BLaER1 (cell line): ENCODE measurements at regions not wholly inside any gene's neighbourhood (a gene's known extent, or its start where the extent isn't known, plus 50 kb on each side); places are given as distances from the start of the nearest gene placed in this dataset.

Source experiments
- H3K27ac ChIP-seq: shearing (Covaris generic); formaldehyde crosslinking; 2 replicates; pipeline ENCODE4 v1.8.1; 2022
- H3K27me3 ChIP-seq: shearing (Covaris generic); formaldehyde crosslinking; 2 replicates; pipeline ENCODE4 v1.8.1; 2022
- H3K36me3 ChIP-seq: shearing (Covaris generic); formaldehyde crosslinking; 2 replicates; pipeline ENCODE4 v1.8.1; 2022
- H3K4me1 ChIP-seq: shearing (Covaris generic); formaldehyde crosslinking; 2 replicates; pipeline ENCODE4 v1.8.1; 2022
- H3K4me2 ChIP-seq: shearing (Covaris generic); formaldehyde crosslinking; 2 replicates; pipeline ENCODE4 v1.8.1; 2022
- H3K4me3 ChIP-seq: shearing (Covaris generic); formaldehyde crosslinking; 2 replicates; pipeline ENCODE4 v1.8.1; 2022
- H3K9ac ChIP-seq: shearing (Covaris generic); formaldehyde crosslinking; 2 replicates; pipeline ENCODE4 v1.8.1; 2022
- H3K9me3 ChIP-seq: shearing (Covaris generic); formaldehyde crosslinking; 2 replicates; pipeline ENCODE4 v1.8.1; 2022
- H4K20me1 ChIP-seq: shearing (Covaris generic); formaldehyde crosslinking; 2 replicates; pipeline ENCODE4 v1.8.1; 2022
- Cebpa-rat ChIP-seq: shearing (Covaris generic); IDR thresholded peaks from 2 replicates; pipeline ENCODE4 v1.8.1; 2022

DNA sequence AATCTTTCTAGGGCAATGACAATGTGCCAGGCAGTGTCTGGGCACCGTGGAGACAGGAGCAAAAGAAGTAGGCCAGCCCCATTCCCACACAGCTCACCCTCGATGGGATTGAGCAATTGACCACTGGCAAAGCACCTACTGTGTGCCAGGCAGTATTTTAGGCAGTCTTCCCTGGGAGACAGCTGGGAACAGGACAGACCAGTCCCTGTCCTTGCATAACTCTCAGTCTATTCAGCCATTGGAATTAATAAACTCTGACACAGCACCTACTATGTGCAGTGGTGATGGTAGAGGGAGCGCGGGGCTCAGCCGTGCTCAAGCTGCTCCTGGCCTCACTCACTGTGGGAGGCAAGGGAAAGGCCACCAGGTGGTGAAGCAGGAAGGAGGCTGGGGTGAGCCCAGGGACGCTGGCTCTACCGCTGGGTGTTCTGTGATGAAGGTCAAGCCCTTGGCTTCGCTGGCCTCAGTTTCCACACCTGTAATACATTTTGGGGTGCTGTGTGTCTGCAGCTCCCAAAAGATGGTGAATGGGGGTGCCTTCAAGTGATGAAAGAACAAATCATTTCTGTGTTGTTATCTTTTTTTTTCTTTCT lies 122.3 kb upstream of the PMEPA1 start:
- no peak overlapping the region for H3K4me3 ChIP-seq
- TF ChIP-seq Cebpa-rat: no peak
- H3K9ac ChIP-seq: no peak overlapping the region
- no peaks in the 10 kb centered on the region for H3K9me3 ChIP-seq
- no peaks in the 10 kb centered on the region for H4K20me1 ChIP-seq
- 0 out of 2 replicates have a peak overlapping the region, but pooled peaks have one; percentile 7 for H3K4me2 ChIP-seq
- H3K36me3 ChIP-seq: no peaks in the 10 kb centered on the region
- H3K27ac ChIP-seq: no peak overlapping the region
- no peaks in the 10 kb centered on the region for H3K27me3 ChIP-seq
- peaks cover 6% of the 10 kb centered on the region; the same call in 1 of the 2 replicates for H3K4me1 ChIP-seq

DNA sequence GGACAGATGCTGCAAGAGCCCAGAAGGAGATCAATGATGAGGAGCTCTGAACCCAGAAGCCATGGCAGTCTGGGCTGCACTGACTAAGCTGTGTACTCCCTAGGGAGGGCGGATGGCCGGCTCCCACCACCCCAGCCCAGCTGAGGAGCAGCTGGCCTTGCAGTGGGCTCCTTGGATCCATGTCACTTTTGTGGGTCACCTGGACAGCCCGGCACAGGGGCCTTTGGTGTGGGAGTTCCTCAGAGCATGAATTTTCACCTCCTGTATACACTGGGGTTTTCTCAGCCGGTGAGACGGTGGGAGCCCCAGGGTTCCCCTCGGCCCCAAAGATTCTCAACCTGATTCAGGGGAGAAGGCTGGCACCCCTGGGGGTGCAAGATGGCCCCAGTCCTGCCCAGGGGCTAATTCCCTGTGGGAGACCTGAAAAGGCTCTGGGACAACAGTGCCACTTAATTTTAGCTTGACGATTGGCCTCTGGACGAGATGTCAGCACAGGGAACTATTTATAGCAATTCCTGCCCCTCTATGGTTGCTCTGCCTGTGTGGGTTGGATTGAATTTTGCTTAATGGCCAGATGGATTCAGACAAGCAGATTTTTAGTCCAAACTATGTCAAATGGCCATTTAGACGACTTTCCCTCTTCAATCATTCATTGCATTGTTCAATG lies 121.6 kb upstream of the PMEPA1 start:
- Histone ChIP-seq H3K4me3 (no peak overlapping the region), H3K9me3 (no peaks in the 10 kb centered on the region), H3K36me3 (no peaks in the 10 kb centered on the region), H3K4me2 (peak overlapping the region; percentile 7; the same call in 1 of the 2 replicates), H4K20me1 (no peaks in the 10 kb centered on the region), H3K4me1 (peaks cover 6% of the 10 kb centered on the region; the same call in 1 of the 2 replicates), H3K27me3 (no peaks in the 10 kb centered on the region), H3K27ac (no peak overlapping the region), H3K9ac (no peak overlapping the region)
- no peak for TF ChIP-seq Cebpa-rat

DNA sequence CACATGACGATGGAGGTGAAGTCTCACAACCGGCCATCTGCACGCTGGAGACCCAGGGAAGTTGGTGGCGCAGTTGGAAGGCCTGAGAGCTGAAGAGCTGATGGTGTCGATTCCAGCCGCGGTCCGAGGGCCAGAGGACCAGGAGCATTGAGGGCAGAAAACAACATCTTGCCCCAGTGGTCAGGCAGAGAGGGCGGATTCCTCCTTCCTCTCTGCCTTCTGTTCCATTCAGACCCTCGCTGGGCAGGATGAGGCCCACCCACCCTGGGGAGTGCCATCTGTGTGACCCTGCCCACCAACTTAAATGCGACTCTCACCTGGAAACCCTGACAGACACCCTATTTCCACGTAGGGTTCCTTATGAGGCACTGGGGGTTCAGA lies 120.7 kb upstream of the PMEPA1 start:
- no peaks in the 10 kb centered on the region for H3K27me3 ChIP-seq
- H3K4me3 ChIP-seq: no peak overlapping the region

DNA sequence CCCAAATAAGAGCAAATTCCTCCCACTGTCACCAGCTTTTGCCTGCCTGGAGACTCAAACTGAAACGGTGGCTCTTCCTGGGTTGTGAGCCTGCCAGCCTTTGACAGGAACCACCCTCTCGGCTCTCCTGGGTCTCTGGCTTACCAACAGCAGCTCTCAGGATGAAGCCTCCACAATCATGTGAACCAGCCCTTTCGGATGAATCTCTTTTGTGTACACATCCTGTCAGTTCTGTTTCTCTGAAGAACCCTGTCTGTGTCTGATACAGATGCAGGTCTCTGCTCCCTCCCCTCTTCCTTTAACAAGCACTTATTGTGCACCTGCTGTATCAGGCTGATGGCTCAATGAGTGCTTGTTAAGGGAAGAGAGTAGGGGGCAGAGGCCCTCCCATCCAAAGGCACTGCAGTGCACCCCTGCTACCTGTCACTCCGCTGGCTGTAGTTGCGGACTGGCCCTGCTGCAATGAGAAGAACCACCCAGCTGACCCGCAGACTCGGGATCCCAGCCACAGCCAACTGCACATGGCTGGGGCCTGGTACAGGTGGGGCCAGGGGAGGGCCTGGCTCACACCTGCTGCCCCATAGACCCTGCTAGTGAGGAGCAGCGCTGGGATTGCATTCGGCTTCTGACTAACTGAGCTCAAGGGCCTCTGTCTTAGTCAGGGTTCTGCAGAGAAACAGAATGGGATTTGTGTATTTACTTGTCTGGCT lies 120.1 kb upstream of the PMEPA1 start:
- no peak overlapping the region for H3K4me3 ChIP-seq
- H4K20me1 ChIP-seq: no peaks in the 10 kb centered on the region
- H3K9me3 ChIP-seq: no peaks in the 10 kb centered on the region
- peaks cover 6% of the 10 kb centered on the region; the same call in 1 of the 2 replicates for H3K4me1 ChIP-seq
- no peaks in the 10 kb centered on the region for H3K27me3 ChIP-seq
- no peak overlapping the region for H3K27ac ChIP-seq
- H3K36me3 ChIP-seq: no peaks in the 10 kb centered on the region
- no peak for TF ChIP-seq Cebpa-rat
- no peak overlapping the region for H3K4me2 ChIP-seq
- no peak overlapping the region for H3K9ac ChIP-seq

More for the DNA sequence above, 120.7 kb upstream of the PMEPA1 start:
- no peak overlapping the region for H3K9ac ChIP-seq
- H4K20me1 ChIP-seq: no peaks in the 10 kb centered on the region
- H3K4me2 ChIP-seq: no peak overlapping the region
- H3K4me1 ChIP-seq: peaks cover 6% of the 10 kb centered on the region; the same call in 1 of the 2 replicates
- no peaks in the 10 kb centered on the region for H3K36me3 ChIP-seq
- H3K9me3 ChIP-seq: no peaks in the 10 kb centered on the region
- no peak for TF ChIP-seq Cebpa-rat
- no peak overlapping the region for H3K27ac ChIP-seq

DNA sequence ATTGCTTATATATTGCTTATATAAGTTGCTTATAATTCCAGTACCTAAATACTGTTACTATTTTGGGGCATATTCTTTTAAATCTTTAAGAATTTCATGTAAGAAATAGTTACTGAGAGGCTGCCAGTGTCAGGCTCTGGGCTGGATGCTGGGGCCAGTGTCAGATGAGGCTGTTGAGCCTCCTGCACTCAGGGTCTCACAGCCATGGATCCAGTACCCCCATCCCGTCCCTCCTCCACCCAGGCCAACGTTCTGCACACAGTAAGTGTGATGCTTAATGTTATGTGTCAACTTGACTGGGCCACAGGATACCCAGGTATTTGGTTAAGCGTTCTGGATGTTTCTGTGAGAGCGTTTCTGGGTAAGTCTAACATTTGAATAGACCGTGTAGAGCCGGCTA lies 119.5 kb upstream of the PMEPA1 start:
- no peaks in the 10 kb centered on the region for H3K27me3 ChIP-seq
- H3K27ac ChIP-seq: no peak overlapping the region
- no peak overlapping the region for H3K4me2 ChIP-seq
- H3K4me1 ChIP-seq: peaks cover 6% of the 10 kb centered on the region; the same call in 1 of the 2 replicates
- H3K36me3 ChIP-seq: no peaks in the 10 kb centered on the region
- H3K4me3 ChIP-seq: no peak overlapping the region
- no peaks in the 10 kb centered on the region for H3K9me3 ChIP-seq
- no peak for TF ChIP-seq Cebpa-rat
- H4K20me1 ChIP-seq: no peaks in the 10 kb centered on the region
- no peak overlapping the region for H3K9ac ChIP-seq

DNA sequence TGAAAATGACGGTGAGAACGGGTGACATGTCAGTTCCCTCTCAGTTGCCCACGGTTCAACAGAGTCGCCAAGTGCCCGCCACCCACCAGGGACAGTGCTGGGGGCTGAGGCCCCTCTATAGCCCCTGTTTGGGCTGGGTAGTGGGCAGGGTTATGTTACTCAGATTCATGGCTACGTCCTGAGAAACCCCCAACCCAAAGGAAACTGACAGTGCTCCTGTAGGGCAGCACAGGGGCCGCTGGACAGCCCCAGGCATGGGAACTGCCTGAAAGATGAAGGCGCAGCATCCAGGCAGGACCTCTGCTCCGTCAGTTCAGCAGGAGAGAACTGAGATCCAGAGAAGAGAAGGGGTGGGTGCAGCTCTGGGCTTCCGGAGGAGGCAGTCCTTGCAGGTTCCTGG lies 118.9 kb upstream of the PMEPA1 start:
- H3K27me3 ChIP-seq: no peaks in the 10 kb centered on the region
- no peaks in the 10 kb centered on the region for H4K20me1 ChIP-seq
- H3K4me3 ChIP-seq: no peak overlapping the region
- H3K9ac ChIP-seq: no peak overlapping the region
- TF ChIP-seq Cebpa-rat: no peak
- no peaks in the 10 kb centered on the region for H3K36me3 ChIP-seq
- H3K4me2 ChIP-seq: no peak overlapping the region
- H3K9me3 ChIP-seq: no peaks in the 10 kb centered on the region
- no peak overlapping the region for H3K27ac ChIP-seq
- H3K4me1 ChIP-seq: peaks cover 6% of the 10 kb centered on the region; the same call in 1 of the 2 replicates

- Histone ChIP-seq H3K9me3 (no peaks in the 10 kb centered on the region), H3K4me1 (peaks cover 5% of the 10 kb centered on the region; the same call in 1 of the 2 replicates), H3K9ac (no peak overlapping the region), H3K4me3 (no peak overlapping the region), H3K4me2 (no peak overlapping the region), H4K20me1 (no peaks in the 10 kb centered on the region), H3K27me3 (no peaks in the 10 kb centered on the region), H3K27ac (no peak overlapping the region), H3K36me3 (no peaks in the 10 kb centered on the region)
- TF ChIP-seq Cebpa-rat: no peak
Measured at GRCh38 chr20:57826666-57827287, 117.0 kb upstream of the PMEPA1 start.

DNA sequence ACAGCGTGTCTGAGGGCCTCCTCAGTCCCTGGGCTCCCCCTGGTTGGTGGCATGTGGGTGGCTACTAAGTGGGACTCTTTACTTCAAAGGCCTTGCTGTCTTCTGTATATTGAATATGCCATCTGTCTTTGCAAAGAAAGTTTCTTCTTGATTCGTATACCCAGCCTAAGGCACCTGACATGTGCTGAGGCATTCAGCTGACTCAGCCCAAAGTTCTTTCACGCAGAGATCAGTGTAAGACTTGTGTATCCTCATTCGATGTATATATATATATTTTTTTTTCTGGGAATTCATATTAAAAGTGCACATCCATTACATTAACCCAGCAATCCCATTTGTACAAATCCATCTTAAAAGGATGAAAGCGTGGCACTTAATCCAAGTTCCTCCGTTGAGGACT lies 115.1 kb upstream of the PMEPA1 start:
- no peak overlapping the region for H3K4me2 ChIP-seq
- no peak overlapping the region for H3K4me3 ChIP-seq
- H3K9ac ChIP-seq: no peak overlapping the region
- H3K27ac ChIP-seq: no peak overlapping the region
- TF ChIP-seq Cebpa-rat: no peak
- no peaks in the 10 kb centered on the region for H3K9me3 ChIP-seq
- no peaks in the 10 kb centered on the region for H3K27me3 ChIP-seq
- no peaks in the 10 kb centered on the region for H3K4me1 ChIP-seq
- H3K36me3 ChIP-seq: no peaks in the 10 kb centered on the region
- no peaks in the 10 kb centered on the region for H4K20me1 ChIP-seq

GRCh38 chr20:57821935-57822334 lies 112.1 kb upstream of the PMEPA1 start:
- H3K36me3 ChIP-seq: no peaks in the 10 kb centered on the region
- no peaks in the 10 kb centered on the region for H3K27me3 ChIP-seq
- no peak overlapping the region for H3K9ac ChIP-seq
- no peaks in the 10 kb centered on the region for H4K20me1 ChIP-seq
- no peak overlapping the region for H3K27ac ChIP-seq
- H3K9me3 ChIP-seq: 0 out of 2 replicates have a peak, but pooled peaks cover 5% of the 10 kb centered on the region
- H3K4me1 ChIP-seq: no peaks in the 10 kb centered on the region
- TF ChIP-seq Cebpa-rat: no peak
- H3K4me3 ChIP-seq: no peak overlapping the region
- no peak overlapping the region for H3K4me2 ChIP-seq
